C1 segment of cervical spinal cord (tissue), 14 donors: ENCODE measurements at regions not wholly inside any gene's neighbourhood (a gene's known extent, or its start where the extent isn't known, plus 50 kb on each side); places are given as distances from the start of the nearest gene placed in this dataset.
"Not testable (repeated sequence)": the region's sequence is repeated elsewhere in the genome, so short reads cannot be mapped to it uniquely, and the experiment has no call there.

Experiments used
- DNase-seq, 14 donors: peaks; one replicate each; lab custom pipeline; 2025; lab: John Stamatoyannopoulos, UW

- no peak for DNase-seq
These were observed 1283.7 kb downstream of the PCDH9 start for GRCh38 chr13:65946387-65946786.

- no peak for DNase-seq
These were observed 1286.4 kb downstream of the PCDH9 start for GRCh38 chr13:65943708-65944107.

- no peak for DNase-seq
These were observed 1287.1 kb downstream of the PCDH9 start for GRCh38 chr13:65943024-65943423.

GRCh38 chr13:65940720-65941119 lies 1289.4 kb downstream of the PCDH9 start:
- no peak for DNase-seq

GRCh38 chr13:65937251-65937650 lies 1292.9 kb downstream of the PCDH9 start:
- no peak for DNase-seq

GRCh38 chr13:65936249-65936648 lies 1293.9 kb downstream of the PCDH9 start:
- no peak for DNase-seq

GRCh38 chr13:65932587-65933239 lies 1297.4 kb downstream of the PCDH9 start:
- no peak for DNase-seq

- no peak for DNase-seq
These were observed 1298.1 kb downstream of the PCDH9 start for GRCh38 chr13:65932013-65932412.

GRCh38 chr13:65929436-65929835 lies 1300.7 kb downstream of the PCDH9 start:
- DNase-seq, result no peak

- peak in 3 of 14 donors; percentile 1 to 19 (median 16) for DNase-seq
These were observed 1303.4 kb downstream of the PCDH9 start for GRCh38 chr13:65926750-65927171.

GRCh38 chr13:65922846-65923245 lies 1307.3 kb downstream of the PCDH9 start:
- not testable (repeated sequence) for DNase-seq

- no peak for DNase-seq
These were observed 1308.2 kb downstream of the PCDH9 start for GRCh38 chr13:65921933-65922332.

GRCh38 chr13:65917731-65918130 lies 1312.4 kb downstream of the PCDH9 start:
- DNase-seq, result no peak

GRCh38 chr13:65915195-65915594 lies 1314.9 kb downstream of the PCDH9 start:
- DNase-seq, result no peak

- no peak for DNase-seq
These were observed 1315.4 kb downstream of the PCDH9 start for GRCh38 chr13:65914716-65915115.

GRCh38 chr13:65913173-65913572 lies 1317.0 kb downstream of the PCDH9 start:
- DNase-seq, result no peak

- DNase-seq, result no peak
These were observed 1317.6 kb downstream of the PCDH9 start for GRCh38 chr13:65912516-65912915.

GRCh38 chr13:65911546-65912193 lies 1318.5 kb downstream of the PCDH9 start:
- no peak for DNase-seq

GRCh38 chr13:65909501-65909900 lies 1320.6 kb downstream of the PCDH9 start:
- DNase-seq, result no peak

- no peak for DNase-seq
These were observed 1322.2 kb downstream of the PCDH9 start for GRCh38 chr13:65907666-65908525.

- DNase-seq, result no peak
These were observed 1328.4 kb downstream of the PCDH9 start for GRCh38 chr13:65901723-65902122.

- no peak for DNase-seq
These were observed 1336.1 kb downstream of the PCDH9 start for GRCh38 chr13:65894049-65894448.
